ENCODE measurements at regions not wholly inside any gene's neighbourhood (a gene's known extent, or its start where the extent isn't known, plus 50 kb on each side); places are given as distances from the start of the nearest gene placed in this dataset.

DNA sequence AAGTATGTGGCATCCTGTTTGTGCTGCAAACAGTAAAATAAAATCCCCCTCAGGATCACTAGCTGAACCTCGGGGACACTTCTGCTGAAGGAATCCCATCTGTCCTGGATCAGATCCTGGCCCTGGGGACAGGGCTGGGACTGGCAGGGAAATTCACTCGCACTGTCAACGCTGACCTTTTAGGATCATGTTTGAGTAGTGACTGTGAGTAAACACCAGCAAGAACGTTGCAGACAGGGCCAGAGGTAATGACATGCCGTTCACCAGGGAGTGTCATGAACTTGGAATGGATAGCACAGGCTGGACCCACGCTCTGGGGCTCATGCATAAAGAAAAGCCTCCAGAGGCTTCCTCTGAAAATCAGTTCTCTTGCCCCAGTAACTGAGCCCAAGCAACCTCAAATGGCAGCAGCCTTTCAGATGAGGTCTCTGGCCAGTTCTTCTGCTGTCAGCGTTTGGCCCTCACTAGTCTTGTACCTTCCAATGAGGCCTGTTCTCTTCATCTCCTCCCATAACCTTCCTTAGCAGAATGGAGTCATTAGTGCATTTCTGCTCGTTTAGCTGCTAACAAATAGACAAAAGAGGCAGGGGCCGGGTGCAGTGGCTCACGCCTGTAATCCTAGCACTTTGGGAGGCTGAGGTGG is 51.0 kb upstream of the BARX2 start:
- no peak for DNase-seq (ENCODE audit: low spot score)

- DNase-seq (ENCODE audit: low spot score): no peak
These were observed 51.6 kb upstream of the BARX2 start for GRCh38 chr11:129323896-129324502.

GRCh38 chr11:129322941-129323340 is 52.7 kb upstream of the BARX2 start:
- DNase-seq (ENCODE audit: low spot score): no peak

DNA sequence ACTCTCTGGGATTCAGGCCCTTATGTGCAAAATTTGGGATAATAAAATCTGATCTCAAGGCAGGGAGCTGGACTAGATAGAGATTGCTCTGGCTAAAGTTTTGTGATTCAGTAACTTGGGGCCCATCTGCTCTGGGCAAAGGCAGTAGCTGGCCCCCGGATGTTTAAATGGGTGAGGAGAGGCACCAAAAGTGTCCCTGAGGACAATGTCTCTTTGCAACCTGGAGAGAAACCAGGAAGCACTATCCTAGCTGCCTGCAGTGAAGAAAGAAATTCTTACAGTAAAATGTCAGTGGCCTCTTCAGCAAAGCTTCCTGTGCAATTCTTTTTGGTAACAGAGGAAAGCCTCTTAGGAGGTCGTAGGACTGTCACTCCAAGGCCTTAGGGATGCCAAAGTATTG is 54.6 kb upstream of the BARX2 start:
- no peak for DNase-seq (ENCODE audit: low spot score)

DNA sequence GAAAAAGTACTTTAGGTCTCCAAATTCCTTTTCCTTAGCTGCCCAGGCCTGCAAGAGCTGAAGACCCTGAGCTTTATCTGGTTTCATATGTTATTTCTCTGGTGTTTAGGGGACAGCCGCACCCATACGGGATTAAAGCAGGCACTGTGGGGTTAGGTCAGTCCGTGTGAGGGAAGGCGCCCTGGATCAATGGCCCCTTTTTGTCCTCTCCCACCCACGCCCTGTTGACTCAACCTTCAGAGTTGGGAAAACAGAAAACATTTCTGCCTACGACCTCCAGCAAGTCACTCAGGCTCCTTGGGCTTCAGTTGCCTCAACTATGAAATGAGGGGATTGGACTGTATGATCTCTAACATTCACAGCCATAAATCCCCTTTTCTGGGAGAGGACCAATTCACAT is 55.2 kb upstream of the BARX2 start:
- DNase-seq (ENCODE audit: low spot score): no peak

GRCh38 chr11:129319751-129320150 is 55.9 kb upstream of the BARX2 start:
- DNase-seq (ENCODE audit: low spot score): no peak

DNA sequence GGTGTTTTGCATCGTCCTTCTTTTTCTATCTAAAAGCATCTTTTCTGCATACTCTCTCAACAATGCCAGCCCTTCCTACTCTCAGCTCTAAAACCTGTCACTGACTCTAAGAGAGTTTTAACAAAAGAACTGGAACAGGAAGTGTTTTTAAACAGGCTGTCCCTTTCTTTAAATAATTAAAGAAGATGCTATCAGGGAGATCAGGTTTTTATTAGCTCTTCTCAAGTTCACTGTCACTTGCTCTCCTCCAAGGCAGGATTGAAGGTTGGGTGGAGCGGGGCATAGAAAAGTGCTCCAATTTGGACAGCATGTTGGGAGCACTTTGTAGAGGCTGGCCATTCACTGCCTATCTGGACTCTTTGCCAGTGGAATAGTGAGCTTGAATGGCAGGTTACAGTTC is 56.4 kb upstream of the BARX2 start:
- no peak for DNase-seq (ENCODE audit: low spot score)

DNA sequence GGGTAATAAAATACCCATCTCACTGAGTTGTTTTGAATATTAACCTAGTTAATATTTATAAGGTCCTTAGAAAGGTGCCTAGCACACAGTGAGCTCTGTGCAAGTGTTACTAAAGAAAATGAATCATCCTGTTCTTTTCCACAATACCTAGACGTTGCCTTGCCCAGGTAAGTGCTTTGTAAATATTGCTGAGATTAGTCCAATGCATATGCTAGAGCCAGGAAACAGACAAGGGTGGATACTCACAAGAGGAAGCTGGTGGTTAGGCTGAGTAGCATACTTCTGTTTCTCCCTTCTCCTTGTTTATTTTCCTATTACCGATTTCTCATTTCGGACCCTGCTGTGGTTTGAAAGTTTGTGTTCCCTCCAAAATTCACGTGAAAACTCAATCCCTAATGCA is 58.1 kb upstream of the BARX2 start:
- no peak for DNase-seq (ENCODE audit: low spot score)

- DNase-seq (ENCODE audit: low spot score): no peak
These were observed 58.9 kb upstream of the BARX2 start for GRCh38 chr11:129316781-129317180.

DNA sequence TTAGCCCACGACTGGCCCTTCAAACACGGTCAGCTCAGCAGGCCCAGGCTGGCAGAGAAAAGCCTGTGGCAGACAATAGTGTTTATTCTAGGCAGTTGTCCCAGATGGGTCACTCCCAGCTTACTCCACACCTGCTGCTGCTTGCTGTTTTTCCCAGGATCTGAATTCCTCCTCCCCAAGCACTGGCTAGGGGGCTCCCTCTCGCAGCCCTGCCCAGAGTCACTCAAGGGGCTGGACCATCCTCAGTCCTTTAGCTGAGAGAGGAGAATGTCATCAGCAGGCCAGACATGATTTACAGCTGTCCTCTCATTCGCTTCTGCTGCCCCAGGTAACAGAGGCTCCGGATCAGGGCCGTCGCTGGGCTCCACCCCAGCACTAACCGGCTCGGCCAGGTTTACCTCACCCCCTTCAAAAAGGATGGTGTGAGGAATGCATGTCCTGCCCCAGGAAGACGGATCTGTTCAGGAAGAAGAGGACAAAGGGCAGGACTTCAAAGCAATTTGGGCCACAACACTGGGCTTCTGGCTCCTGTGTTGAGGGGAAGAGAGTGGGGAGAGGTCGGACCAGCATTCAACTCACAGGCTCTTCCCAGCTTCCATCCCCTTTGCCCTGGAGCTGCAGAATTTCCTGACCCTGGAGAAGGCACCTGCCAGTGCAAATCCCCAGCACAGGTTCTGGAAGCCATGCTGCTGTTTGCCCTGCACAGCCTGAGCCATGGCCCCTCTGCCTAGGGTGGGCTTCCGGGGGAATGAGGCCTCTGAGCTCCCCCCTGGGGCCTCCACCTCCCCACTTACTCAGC is 59.7 kb upstream of the BARX2 start:
- no peak for DNase-seq (ENCODE audit: low spot score)

DNA sequence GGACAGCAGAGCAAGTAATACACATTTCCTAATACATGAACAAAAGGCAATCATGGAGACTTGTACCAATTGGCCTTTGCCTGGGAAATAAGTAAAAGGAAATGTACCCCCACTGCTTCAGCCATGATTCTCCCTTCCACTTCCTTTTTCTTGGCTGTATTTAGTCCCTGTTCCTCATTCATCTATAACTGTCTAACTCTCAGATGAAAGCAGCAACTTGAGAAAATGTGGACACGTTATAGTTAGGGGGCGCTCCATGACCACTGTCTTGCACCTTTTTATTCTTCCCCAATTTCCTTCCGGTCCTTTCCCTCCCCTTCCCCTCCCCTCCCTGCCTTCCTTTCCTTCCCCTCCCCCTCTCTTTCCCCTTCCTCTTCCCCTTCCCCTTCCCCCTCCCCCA is 61.3 kb upstream of the BARX2 start:
- no peak for DNase-seq (ENCODE audit: low spot score)

DNA sequence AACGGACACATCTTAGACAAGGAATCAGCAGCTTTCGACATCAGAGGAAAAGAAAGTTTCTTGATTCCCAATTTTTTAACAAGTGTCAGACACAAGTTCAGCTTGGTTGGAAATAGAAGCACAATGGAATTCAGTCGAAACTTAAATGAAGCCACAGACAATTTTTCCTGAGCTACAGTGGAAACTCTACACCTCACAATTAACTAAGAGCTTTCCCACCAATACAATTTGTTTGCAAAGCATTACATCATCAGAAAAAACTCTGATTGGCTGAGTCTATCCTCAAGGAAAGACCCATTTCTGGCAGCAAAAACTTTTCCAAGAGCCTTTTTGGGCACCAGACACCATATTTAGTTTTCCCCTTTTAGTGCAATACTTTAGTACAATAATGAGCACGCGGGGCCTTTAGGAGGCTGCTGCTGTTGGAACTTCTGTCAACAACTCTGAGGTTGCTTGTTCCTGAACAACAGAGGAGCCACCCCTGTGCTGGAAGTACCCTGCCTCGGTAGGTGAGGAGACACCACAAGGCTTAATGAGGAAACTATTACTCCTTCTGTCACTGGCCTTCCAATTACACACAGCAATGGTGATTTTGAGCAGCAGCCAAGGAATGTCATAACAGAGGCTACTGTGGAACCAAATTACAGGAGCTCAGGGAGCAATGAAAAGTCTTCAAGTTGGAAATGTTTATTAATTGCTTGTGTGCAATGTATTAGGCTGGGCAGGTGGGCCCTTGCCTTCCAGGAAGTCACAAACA is 61.9 kb upstream of the BARX2 start:
- DNase-seq (ENCODE audit: low spot score): no peak

GRCh38 chr11:129312730-129313503 is 62.7 kb upstream of the BARX2 start:
- DNase-seq (ENCODE audit: low spot score): no peak

GRCh38 chr11:129308241-129308865 is 67.3 kb upstream of the BARX2 start:
- no peak for DNase-seq (ENCODE audit: low spot score)

DNA sequence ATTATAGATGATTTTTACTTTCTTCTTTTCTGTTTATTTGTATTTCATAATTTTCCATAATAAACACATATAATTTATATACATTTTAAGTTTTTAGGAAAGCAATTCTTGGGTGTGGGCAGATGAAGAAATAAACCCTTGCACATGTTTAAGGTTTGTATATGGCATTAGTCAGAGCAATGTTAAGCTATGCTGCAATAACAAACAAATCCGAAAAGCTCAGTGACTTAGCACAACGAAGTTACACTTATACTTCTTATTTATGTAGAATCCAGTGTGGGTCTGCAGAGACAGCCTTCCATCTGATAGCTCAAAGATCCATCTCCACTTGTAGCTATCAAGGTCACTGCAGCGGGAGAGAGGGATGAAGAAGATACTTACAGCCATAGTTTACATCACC is 68.5 kb upstream of the BARX2 start:
- no peak for DNase-seq (ENCODE audit: low spot score)

DNA sequence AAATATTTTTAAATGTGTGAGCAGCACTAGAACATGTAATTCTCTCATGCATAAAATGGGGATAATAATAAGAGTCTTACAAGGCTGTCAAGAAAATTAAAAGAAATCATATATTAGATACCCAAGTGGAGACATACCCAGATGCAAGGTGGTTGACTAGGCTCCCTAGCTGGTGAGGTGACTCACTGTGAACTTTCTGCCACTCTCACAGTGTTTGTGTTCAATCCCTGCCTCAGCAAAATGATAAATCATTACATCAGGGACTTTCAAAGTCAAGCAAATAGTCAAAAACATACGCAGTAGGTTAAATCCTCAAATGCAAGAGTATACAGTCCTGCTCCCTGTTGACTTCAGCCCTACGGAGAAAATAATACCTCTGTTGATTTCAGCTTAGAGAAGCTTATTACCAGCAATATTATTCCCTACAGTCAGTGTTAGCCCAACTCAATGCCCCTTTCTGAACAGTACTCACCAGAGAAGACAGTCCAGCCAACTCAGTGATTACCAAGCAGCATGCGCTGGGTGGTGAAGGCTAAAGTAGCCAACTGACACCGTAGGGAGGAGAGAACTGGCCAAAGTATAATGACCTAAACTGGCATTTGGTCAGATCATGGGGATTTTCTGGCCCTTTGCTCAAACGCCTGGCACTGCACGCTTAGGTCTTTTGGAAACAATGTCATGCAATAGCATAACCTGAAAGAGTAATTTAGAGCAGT is 73.1 kb upstream of the BARX2 start:
- no peak for DNase-seq (ENCODE audit: low spot score)

GRCh38 chr11:129300099-129300498 is 75.5 kb upstream of the BARX2 start:
- no peak for DNase-seq (ENCODE audit: low spot score)

- no peak for DNase-seq (ENCODE audit: low spot score)
These were observed 76.7 kb upstream of the BARX2 start for GRCh38 chr11:129298988-129299387.

DNA sequence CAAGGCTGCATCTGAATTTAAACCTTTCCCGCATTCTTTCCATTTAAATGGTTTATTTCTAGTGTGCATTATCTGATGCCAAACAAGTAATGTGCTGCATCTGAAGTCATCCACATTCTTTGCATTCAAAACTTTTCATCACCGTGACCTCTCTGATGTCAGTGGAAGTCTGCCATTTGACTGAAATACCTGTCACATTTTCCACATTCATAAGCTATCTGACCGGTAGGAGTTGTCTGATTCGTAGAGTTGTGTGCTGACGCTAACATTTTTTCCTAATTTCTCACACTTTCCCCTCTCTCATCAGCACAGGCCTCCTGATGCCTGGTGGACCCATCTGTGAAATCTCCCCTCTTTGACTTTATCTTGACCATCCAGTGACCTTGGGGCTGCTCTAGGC is 79.9 kb upstream of the BARX2 start:
- no peak for DNase-seq (ENCODE audit: low spot score)

GRCh38 chr11:129292771-129293170 is 82.9 kb upstream of the BARX2 start:
- no peak for DNase-seq (ENCODE audit: low spot score)

GRCh38 chr11:129292092-129292491 is 83.6 kb upstream of the BARX2 start:
- no peak for DNase-seq (ENCODE audit: low spot score)

Data from RKO (cell line).